AG04449 (cell line): ENCODE measurements at regions not wholly inside any gene's neighbourhood (a gene's known extent, or its start where the extent isn't known, plus 50 kb on each side); places are given as distances from the start of the nearest gene placed in this dataset.

Experiments used
- CTCF ChIA-PET: fragments of 350-600 bp; formaldehyde crosslinking; extraction: SDS; loops from one replicate; lab custom pipeline; 2021; ENCODE audit warnings: antibody characterized with exemption; lab: Yijun Ruan, JAX
- POLR2A ChIA-PET: fragments of 400-600, 350-600 bp; formaldehyde crosslinking; extraction: SDS; loops from one replicate; lab custom pipeline; 2020; ENCODE audit warnings: antibody characterized with exemption, inconsistent platforms; lab: Yijun Ruan, JAX
- DNase-seq: peaks from one replicate; pipeline ENCODE4 v3.0.0-alpha.2; 2010; ENCODE audit warnings: low read depth, low spot score
- H3K4me3 ChIP-seq: 2 replicates; pipeline ENCODE4 v1.5.1; 2011; ENCODE audit warnings: low read depth, mild to moderate bottlenecking, control low read depth, low read length
- TF ChIP-seq, protein P1 (sequence below): IDR thresholded peaks from one replicate; pipeline ENCODE4 v1.5.1; 2011; ENCODE audit warnings: mild to moderate bottlenecking, moderate library complexity, low read length, control low read depth, inconsistent platforms; ENCODE audit not compliant: insufficient read depth; ENCODE audit errors: missing control alignments

DNA sequence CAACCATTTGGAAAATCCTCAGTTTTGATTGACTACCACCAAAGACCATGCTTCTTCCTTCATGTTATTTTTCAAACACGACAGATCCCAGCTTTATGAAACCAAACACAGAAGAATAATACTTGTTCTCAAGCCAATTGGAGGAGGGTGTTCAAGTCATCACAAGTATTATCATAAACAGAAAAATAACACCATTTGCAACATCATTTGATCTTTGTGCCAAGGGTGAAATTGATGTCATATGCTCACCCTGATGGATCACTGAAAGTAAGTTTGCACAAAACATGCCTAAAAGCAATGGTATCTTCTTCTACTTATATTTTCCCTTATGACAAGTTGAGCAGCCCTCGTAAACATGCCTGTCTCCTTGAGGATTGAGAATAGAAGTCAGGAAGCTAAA is 448.0 kb upstream of the ZEB2 start:
- no peak for DNase-seq
- CTCF ChIA-PET: no interaction called here
- TF ChIP-seq, protein P1, sequence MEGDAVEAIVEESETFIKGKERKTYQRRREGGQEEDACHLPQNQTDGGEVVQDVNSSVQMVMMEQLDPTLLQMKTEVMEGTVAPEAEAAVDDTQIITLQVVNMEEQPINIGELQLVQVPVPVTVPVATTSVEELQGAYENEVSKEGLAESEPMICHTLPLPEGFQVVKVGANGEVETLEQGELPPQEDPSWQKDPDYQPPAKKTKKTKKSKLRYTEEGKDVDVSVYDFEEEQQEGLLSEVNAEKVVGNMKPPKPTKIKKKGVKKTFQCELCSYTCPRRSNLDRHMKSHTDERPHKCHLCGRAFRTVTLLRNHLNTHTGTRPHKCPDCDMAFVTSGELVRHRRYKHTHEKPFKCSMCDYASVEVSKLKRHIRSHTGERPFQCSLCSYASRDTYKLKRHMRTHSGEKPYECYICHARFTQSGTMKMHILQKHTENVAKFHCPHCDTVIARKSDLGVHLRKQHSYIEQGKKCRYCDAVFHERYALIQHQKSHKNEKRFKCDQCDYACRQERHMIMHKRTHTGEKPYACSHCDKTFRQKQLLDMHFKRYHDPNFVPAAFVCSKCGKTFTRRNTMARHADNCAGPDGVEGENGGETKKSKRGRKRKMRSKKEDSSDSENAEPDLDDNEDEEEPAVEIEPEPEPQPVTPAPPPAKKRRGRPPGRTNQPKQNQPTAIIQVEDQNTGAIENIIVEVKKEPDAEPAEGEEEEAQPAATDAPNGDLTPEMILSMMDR: no peak
- POLR2A ChIA-PET: no interaction called here
- H3K4me3 ChIP-seq: no peak overlapping the region

DNA sequence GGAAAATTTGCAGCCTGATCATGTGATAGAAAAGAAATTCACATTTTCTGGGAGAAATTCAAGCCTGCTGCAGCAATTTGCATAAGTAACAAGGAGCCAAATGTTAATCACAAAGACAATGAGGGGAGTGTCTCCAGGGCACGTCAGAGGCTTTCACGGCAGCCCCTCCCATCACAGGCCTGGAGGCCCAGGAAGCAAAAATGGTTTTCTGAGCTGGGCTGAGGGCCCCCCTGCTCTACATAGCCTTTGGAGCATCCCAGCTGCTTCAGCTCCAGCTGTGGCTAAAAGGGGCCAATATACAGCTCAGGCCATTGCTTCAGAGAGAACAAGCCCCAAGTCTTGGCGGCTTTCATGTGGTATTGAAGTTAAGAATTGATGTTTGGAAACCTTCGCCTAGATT is 445.3 kb upstream of the ZEB2 start:
- ChIA-PET CTCF (no interaction called here), POLR2A (no interaction called here)
- H3K4me3 ChIP-seq: no peak overlapping the region
- no peak for DNase-seq
- TF ChIP-seq, protein P1: no peak

DNA sequence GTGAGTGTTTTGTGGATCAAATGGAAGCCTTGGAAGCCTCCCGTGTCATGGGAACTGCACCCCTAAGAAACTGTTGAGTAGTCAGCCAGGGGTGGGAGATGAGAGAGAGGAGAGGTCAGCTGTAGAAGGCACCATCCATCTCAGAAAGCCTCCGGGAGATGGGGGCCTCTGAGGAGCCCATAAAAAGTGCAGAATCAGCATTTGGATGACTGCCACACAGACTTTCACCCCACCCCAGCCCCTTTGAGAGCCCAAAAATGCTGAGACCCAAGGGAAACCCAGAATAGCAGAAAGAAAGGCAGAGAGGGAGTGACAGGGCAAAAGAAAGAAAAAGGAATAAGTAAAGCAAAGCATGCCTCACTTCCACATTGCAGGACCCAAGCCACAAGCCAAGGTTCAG is 443.1 kb upstream of the ZEB2 start:
- CTCF ChIA-PET: no interaction called here
- POLR2A ChIA-PET: no interaction called here
- H3K4me3 ChIP-seq: no peak overlapping the region
- no peak for DNase-seq
- TF ChIP-seq, protein P1: no peak

DNA sequence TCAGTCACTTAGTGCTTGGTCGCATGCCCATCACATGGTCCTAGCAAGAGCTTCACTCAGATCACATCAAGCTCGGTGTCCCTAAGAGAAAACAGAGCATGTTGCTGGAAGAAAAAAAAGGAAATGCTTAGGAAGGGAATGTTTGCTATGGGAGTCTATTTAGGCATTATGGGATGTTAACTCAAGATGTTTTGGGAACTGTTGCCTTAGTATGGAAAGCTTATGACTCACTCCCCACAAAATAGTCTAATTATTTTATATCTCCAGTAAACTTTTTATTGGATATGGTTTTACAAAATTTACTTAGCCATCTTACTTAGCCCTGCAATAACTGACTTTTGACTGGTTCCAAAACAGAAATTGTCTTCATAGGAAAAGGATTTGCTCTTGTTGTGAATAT is 439.5 kb upstream of the ZEB2 start:
- TF ChIP-seq, protein P1: no peak
- ChIA-PET CTCF (interaction anchor here (1.1 kb wide), 1 partner anchor 14 kb away, joined by 3 read pairs; no protein-coding TSS in a partner anchor), POLR2A (no interaction called here)
- no peak overlapping the region for H3K4me3 ChIP-seq
- no peak for DNase-seq

DNA sequence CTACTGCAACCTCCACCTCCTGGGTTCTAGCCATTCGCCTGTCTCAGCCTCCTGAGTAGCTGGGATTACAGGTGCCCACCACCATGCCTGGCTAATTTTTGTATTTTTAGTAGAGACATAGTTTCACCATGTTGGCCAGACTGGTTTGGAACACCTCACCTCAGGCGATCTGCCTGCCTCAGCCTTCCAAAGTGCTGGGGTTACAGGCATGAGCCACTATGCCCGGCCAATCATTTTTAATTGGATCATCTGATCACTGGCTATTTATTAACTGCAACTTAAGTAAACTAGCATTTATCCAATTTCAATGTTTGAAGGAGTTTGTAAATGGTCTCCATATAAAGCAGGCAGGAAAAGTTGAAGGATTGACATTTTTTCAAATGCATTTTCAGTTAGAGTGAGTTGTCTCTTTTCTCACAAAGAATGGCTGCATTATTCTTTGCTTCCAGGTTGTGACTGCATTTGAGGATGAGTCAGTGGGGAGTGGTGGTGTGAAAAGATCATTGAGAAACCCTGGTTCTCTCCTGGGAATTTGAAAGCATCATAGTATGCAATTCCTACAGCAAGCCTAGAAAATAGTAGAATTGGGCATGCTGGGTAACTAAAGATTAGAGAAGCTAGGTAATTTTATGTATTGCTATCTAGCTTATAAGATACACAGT is 431.1 kb upstream of the ZEB2 start:
- TF ChIP-seq, protein P1: no peak
- no peak overlapping the region for H3K4me3 ChIP-seq
- CTCF ChIA-PET: no interaction called here
- peak; percentile 59 for DNase-seq
- POLR2A ChIA-PET: no interaction called here

DNA sequence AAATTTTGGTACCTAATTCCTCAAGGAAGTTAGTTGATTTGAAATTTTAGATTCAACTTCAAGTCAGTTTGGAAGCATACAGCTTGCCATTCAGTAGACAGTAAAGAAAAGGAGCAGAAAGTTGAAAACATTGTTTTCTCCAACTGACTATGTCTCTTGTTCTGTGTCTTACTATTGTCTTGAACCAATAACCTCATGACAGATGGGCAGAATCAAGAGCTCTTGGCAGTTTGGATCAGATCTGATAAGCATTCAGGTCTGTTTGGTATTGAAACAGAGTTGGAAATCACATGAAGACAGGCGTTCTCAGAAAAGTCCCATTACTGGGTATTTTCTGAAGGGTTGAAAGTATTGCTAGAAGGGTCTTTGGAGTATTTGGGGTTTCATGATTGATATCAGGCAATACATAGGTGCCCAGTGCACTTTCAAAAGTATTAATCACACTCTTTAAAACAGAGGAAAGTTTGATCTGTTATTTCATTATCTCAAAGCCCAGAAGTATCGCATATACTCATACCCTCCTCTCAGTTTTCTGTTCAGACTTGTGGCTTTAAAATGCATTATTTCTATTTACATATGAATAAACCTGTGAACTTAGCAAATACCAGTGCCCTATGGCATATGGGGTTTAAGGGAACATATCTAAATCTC is 428.4 kb upstream of the ZEB2 start:
- CTCF ChIA-PET: no interaction called here

More for the DNA sequence above, 428.4 kb upstream of the ZEB2 start:
- POLR2A ChIA-PET: no interaction called here
- no peak for DNase-seq
- TF ChIP-seq, protein P1: no peak
- H3K4me3 ChIP-seq: no peak overlapping the region
